ENCODE measurements at regions not wholly inside any gene's neighbourhood (a gene's known extent, or its start where the extent isn't known, plus 50 kb on each side); places are given as distances from the start of the nearest gene placed in this dataset.

- TF ChIP-seq, protein P1, sequence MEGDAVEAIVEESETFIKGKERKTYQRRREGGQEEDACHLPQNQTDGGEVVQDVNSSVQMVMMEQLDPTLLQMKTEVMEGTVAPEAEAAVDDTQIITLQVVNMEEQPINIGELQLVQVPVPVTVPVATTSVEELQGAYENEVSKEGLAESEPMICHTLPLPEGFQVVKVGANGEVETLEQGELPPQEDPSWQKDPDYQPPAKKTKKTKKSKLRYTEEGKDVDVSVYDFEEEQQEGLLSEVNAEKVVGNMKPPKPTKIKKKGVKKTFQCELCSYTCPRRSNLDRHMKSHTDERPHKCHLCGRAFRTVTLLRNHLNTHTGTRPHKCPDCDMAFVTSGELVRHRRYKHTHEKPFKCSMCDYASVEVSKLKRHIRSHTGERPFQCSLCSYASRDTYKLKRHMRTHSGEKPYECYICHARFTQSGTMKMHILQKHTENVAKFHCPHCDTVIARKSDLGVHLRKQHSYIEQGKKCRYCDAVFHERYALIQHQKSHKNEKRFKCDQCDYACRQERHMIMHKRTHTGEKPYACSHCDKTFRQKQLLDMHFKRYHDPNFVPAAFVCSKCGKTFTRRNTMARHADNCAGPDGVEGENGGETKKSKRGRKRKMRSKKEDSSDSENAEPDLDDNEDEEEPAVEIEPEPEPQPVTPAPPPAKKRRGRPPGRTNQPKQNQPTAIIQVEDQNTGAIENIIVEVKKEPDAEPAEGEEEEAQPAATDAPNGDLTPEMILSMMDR (IDR thresholded peaks at IDR 0.05 in 8 of 11, conservative IDR thresholded peaks at IDR 0.05 in 3 of 11), result no peak
- no peak for TF ChIP-seq POLR2A (IDR thresholded peaks at IDR 0.05)
Observed at GRCh38 chr5:82605441-82605973, 327.4 kb upstream of the RPS23 start.
